ENCODE measurements at regions not wholly inside any gene's neighbourhood (a gene's known extent, or its start where the extent isn't known, plus 50 kb on each side); places are given as distances from the start of the nearest gene placed in this dataset.

DNA sequence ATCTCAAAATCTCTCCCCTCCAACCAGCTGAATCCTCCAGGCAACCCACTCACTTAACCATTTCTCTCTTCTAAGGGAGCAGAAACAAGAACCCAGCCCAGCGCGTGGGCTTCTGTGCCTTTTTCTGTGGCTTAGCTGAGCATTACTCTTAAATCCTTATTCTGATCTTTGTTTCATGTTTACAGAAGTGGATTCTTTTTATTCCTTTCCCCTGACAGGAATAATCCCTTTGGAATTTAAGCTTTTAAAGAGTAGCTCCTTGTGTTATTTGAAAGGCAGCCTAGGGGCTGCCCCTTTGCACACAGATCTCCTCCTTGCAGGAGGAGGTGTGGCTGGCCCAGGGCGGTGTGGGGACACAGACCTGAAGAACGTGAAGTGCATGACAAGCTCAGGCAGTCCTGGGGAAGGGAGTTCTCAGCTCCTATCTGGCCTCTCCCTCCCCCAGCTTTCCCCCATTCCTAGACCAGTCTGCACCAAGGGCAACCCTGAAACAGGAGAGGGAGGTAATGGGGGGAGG is 77.1 kb upstream of the UBE2E1 start:
- TF ChIP-seq, protein P1, sequence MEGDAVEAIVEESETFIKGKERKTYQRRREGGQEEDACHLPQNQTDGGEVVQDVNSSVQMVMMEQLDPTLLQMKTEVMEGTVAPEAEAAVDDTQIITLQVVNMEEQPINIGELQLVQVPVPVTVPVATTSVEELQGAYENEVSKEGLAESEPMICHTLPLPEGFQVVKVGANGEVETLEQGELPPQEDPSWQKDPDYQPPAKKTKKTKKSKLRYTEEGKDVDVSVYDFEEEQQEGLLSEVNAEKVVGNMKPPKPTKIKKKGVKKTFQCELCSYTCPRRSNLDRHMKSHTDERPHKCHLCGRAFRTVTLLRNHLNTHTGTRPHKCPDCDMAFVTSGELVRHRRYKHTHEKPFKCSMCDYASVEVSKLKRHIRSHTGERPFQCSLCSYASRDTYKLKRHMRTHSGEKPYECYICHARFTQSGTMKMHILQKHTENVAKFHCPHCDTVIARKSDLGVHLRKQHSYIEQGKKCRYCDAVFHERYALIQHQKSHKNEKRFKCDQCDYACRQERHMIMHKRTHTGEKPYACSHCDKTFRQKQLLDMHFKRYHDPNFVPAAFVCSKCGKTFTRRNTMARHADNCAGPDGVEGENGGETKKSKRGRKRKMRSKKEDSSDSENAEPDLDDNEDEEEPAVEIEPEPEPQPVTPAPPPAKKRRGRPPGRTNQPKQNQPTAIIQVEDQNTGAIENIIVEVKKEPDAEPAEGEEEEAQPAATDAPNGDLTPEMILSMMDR (IDR thresholded peaks at IDR 0.05) = no peak
- TF ChIP-seq POLR2AphosphoS5 (IDR thresholded peaks at IDR 0.05) = no peak
- TF ChIP-seq POLR2A (IDR thresholded peaks at IDR 0.05) = no peak

All from breast epithelium (tissue), 3 donors.